Renal cortex interstitium (tissue), 11 donors: ENCODE measurements at regions not wholly inside any gene's neighbourhood (a gene's known extent, or its start where the extent isn't known, plus 50 kb on each side); places are given as distances from the start of the nearest gene placed in this dataset.
A peak's percentile ranks its signal among the peaks of the same experiment; 100 is the strongest.

Experiments used
- DNase-seq, 11 donors: peaks; one replicate each; pipeline ENCODE4 v3.0.0-alpha.2; 2013; ENCODE audit warnings: low read depth in 9 of 11, low spot score in 4 of 11; ENCODE audit errors: extremely low read depth in 1 of 11

- no peak for DNase-seq
Measured at GRCh38 chr9:16337322-16338029, 533.0 kb downstream of the BNC2 start.

DNA sequence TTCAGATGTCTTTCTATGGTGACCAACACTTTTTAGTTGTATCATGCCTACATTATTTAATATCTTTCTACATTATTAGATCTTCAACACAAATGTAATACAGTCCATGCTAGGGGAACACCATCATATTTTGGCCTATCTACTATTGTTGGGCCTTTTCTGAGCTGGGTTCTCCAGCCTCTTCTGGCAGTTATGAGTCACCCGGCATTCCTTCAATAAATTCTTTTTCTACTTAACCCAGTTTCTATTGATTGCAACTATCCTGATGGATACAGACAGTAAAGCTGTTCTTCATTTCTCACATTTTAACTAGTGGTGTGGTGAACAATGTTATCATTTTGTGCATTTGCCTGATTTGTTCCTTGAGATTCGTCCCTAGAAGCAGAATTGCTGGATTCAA lies 529.3 kb downstream of the BNC2 start:
- DNase-seq: no peak

- no peak for DNase-seq
Measured at GRCh38 chr9:16342246-16343020, 528.0 kb downstream of the BNC2 start.

GRCh38 chr9:16343249-16344237 lies 526.9 kb downstream of the BNC2 start:
- DNase-seq: no peak

DNA sequence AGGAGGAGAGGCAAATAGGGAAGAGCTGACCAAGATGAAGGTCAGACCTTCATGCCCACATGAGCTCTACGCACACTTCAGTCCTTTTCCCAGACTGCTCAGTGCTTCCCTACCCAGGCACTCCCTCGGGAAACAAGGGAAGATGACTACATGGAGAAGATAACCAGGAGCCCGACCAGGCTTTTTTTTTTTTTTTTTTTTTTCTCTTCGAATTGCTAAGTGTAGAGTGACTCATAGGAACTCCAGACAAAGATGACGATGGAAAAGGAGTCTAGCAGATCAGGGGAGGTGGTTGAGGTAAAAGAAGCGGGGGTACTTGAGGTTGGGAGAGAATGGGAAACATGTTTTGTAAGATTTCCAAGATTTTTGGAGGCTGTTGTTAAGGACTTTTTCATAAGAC lies 526.1 kb downstream of the BNC2 start:
- DNase-seq: no peak

DNA sequence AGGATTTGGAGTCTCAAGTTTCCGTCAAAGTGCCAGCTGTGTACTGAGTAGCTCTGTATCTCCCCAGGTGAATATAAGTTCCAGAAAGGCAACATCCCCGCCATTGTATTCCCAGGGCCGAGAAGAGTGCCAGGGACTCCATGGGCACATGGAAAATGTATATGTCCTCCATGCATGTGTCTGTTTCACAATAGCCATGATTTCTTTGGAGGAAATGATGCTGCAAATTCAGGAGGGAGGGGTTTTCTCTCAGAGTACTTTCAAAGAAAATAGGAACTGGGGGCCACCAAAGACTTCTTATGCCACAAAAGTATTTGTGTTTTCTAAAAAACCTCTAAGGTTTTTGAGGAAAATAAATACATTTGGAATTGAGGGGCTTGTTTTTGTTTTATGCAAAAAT lies 524.6 kb downstream of the BNC2 start:
- DNase-seq: no peak

DNA sequence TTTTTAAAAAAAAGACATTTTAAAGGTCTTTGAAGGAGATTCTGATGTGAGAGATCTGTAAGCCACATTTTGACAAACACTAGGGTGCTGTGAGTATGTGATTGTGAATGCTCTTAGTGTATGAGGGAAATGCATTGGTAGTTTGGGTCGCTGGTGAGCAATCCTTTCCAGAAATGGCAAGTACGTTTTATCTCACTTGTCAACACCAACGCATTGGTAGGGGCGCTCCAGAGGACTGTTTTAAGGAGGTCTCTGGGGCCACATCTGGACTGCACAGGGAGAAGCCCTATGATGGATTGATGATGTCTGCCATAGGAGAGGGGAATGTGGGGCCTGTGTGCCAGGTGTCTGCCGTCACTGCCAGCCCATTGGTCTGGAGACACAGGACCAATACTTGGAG lies 522.6 kb downstream of the BNC2 start:
- DNase-seq: no peak

DNA sequence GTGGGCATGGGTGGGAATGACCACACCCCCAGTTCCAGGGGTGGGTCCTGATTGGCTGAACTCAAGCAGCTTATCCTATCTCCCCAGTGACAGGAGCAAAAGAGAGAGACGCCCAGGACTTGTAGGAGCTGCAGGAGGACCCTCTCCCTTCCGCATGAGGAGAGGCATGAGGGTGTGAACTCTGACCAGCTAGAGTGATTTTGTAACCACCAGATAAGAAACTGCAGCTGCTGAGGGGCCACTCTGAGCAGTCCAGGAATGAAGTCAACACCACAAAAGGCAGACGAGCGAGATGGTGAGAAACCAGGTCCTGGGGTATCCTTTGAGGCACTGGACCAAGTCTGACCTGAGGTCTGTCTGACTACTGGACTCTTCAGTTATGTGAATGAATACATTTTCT lies 521.9 kb downstream of the BNC2 start:
- DNase-seq: no peak

DNA sequence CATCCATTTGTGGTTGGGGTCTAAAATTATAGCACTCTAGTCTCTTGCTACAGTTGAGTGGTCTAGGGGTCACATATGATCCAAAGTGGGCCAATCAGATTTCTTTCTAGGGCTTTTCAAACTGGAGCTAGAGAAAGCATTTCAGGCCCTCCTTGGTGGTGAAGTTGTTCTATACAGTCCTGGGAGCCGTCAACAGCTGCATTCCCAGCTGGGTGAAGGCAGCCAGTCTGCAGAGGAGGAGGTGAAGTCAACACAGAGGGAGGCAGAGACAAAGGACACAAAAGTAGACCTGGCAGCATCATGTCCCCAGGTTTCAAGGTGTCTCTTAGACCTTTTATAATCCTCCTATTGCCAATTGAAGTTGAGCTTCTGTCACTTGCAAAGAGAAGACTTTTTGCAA lies 518.2 kb downstream of the BNC2 start:
- DNase-seq: no peak

GRCh38 chr9:16352791-16353401 lies 517.6 kb downstream of the BNC2 start:
- DNase-seq: peak in 6 of 11 donors; percentile 22 to 38 (median 31)

DNA sequence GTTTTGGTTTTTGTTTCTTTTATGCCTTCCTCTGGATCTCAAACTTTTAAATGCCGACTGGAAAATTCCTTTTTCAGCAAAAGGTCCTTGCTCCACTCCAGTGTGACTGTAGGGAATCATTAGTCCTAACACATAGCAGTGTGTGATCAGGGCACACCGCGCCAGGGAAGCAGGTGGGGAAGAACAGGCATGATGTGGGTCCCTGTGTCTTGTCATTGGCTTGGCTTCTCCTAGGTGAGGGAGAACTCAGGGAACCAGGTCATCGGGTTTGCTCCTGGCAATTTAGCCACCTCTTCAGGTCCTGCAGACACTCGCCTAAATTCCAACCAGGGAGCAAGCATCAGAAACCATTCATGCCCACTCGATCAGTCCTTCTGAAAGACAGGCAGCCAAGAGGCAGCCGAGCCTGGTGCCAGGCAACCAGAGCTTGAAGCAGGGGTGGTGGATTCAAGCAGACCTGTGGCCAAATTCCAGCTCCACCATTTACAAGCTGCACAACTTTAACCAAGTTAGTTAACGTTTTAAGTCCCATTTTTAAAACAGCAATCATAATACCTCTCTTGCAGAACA lies 514.2 kb downstream of the BNC2 start:
- no peak for DNase-seq

- no peak for DNase-seq
Measured at GRCh38 chr9:16357828-16358227, 512.6 kb downstream of the BNC2 start.

DNA sequence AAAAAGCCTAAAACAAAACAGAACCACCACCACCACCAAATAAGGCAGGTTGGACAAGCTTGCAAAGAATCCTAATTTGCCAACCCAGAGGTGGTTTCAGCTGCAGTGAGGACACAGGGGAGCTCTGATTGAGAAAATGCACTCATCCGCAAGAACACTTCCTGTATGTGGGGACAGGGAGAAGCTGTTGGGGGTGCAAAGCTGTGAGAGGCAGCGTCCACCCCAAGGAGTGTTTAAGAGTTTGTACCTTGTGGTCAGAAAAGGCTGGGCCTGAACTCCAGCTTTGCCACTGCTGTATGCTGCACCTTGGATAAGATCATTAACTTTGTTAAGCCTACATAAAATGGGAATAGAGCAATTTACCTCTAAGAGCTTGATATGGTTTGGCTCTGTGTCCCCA lies 511.7 kb downstream of the BNC2 start:
- DNase-seq: no peak
